Small intestine (tissue), 7 donors: ENCODE measurements at regions not wholly inside any gene's neighbourhood (a gene's known extent, or its start where the extent isn't known, plus 50 kb on each side); places are given as distances from the start of the nearest gene placed in this dataset.
"Not testable (repeated sequence)": the region's sequence is repeated elsewhere in the genome, so short reads cannot be mapped to it uniquely, and the experiment has no call there.

Experiments
- DNase-seq, 2 donors: peaks; one replicate each; pipeline versions ENCODE4 v3.0.0 to v3.0.0-alpha.2; 2013
- FAIRE-seq: peaks from 2 replicates; lab custom pipeline; 2012; peaks lifted over from hg19 to GRCh38; lab: Jason Lieb, UNC
- H3K27ac ChIP-seq, 3 donors: one replicate each; pipeline ENCODE4 v1.5.1; 2013; ENCODE audit warnings: low read length in 2 of 3, mild to moderate bottlenecking in 2 of 3, control low read depth in 1 of 3, inconsistent platforms in 1 of 3, low read depth in 1 of 3, moderate library complexity in 1 of 3
- H3K27me3 ChIP-seq, 3 donors: one replicate each; pipeline ENCODE4 v1.6.1; 2013; ENCODE audit warnings: low read length in 3 of 3, inconsistent platforms in 1 of 3; ENCODE audit not compliant: control insufficient read depth in 3 of 3, insufficient read depth in 3 of 3
- H3K36me3 ChIP-seq, 3 donors: one replicate each; pipeline ENCODE4 v1.6.1; 2013; ENCODE audit warnings: low read length in 3 of 3, inconsistent platforms in 1 of 3, low read depth in 1 of 3, mild to moderate bottlenecking in 1 of 3, moderate library complexity in 1 of 3; ENCODE audit not compliant: control insufficient read depth in 3 of 3, insufficient read depth in 2 of 3
- H3K4me1 ChIP-seq, 3 donors: one replicate each; pipeline ENCODE4 v1.6.1; 2013; ENCODE audit warnings: low read length in 2 of 3, inconsistent platforms in 1 of 3, low read depth in 1 of 3, mild to moderate bottlenecking in 1 of 3, moderate library complexity in 1 of 3; ENCODE audit not compliant: control insufficient read depth in 3 of 3, insufficient read depth in 2 of 3
- H3K4me3 ChIP-seq, 3 donors: one replicate each; pipeline ENCODE4 v1.5.1; 2013; ENCODE audit warnings: low read length in 3 of 3, control low read depth in 1 of 3, inconsistent platforms in 1 of 3, low read depth in 1 of 3, mild to moderate bottlenecking in 1 of 3, moderate library complexity in 1 of 3
- H3K9me3 ChIP-seq, 2 donors: one replicate each; pipeline ENCODE4 v1.6.1; 2013; ENCODE audit warnings: low read depth in 1 of 2, low read length in 1 of 2; ENCODE audit not compliant: control insufficient read depth in 2 of 2, insufficient read depth in 1 of 2
- WGBS, 3 donors: extraction: QIAGEN DNeasy Blood & Tissue Kit; methylation state at CpG; one replicate each; pipeline ENCODE4 v1.1.7; 2013; 5-methylcytosine and 5-hydroxymethylcytosine counted together
- donor health status: healthy with polysubstance abuse.
- donor health status: control.
- donor health status: control.
- donor health status: Bipolar disorder and iron deficiency.
- donor health status: healthy.

DNA sequence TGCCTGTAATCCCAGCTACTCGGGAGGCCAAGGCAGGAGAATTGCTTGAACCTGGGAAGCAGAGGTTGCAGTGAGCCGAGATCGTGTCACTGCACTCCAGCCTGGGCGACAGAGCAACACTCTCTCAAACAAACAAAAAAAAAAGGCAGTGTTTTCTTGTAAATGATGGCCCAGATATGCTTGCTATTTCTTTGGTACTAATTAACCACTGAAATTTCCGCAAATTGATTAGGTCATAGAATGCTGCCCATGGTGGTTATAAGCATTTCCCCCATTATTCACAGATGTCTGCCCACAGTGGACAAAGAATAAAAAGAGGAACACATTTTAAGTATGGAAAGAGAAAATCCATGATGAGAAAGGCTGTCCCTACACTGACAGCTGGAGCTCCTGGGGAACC, 49.9 kb upstream of the DAAM1 start:
- H3K27me3 ChIP-seq, H3K36me3 ChIP-seq, H3K4me3 ChIP-seq, H3K27ac ChIP-seq, H3K9me3 ChIP-seq, DNase-seq, H3K4me1 ChIP-seq, FAIRE-seq: not testable (repeated sequence)
- WGBS, 3 donors, result 68 to 77% (median 71%) methylated on average over 5 of the region's 5 CpGs
